ENCODE measurements at regions not wholly inside any gene's neighbourhood (a gene's known extent, or its start where the extent isn't known, plus 50 kb on each side); places are given as distances from the start of the nearest gene placed in this dataset.

DNA sequence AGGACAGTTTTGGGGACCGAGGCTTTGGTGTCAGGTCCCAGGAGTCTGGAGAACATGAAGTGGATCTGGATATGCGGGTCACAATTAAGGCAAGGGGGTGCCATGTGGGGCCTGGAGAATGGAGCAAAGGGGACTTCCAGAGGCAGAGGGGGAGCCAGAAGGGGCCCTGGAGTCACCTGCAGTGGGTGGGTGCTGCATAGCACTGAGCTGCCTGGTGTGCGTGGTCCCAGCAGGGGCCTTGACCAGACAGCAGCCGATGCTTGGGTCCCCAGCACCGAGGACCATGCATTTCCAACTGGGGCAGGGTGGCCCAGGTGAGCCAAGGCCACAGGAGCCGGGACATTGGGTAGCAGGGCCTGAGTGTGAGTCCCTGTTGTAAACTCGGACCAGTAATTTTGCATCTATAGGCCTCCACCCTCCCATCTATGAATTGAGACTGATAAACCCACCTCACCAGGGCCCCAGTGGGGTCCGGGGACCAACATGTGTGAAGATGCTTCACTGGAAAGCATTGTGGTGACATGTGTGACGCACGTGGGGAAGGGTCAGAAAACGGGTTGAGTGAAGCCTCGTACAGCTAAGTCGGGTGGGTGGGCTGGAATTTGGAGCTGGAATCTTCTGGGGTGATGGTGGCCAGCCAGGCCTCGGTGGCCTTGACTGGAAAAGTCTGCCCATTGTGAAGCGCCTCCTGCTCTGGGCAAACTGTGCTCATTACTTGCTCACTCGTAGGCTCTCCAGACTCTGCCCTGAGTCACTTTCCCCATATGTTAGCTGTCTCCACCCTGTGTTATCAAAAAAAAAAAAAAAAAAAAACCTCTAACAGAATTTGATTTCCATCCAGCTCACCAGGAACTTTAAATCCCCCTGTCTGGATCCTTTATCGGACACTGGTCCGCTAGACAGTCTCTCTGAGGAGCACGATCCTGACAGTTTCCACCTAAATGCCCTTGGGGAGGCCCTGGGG, 90.5 kb upstream of the ZNF469 start:
- DNase-seq, result no peak

DNA sequence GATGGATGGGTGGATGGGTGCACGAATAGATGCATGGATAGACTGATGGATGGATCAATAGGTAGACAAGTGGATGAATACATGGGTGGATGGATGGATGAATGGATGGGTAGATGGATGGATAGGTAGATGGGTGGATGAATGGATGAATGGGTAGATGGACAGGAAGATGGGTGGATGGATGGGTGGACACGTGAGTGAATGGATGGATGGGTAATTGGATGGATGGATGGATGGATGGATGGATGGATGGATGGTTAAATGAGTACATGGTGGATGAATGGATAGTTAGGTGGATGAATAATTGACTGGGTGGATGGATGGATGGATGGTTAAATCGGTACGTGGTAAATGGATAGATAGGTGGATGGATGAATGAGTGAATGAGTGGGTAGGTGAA, 89.7 kb upstream of the ZNF469 start:
- DNase-seq, result no peak

DNA sequence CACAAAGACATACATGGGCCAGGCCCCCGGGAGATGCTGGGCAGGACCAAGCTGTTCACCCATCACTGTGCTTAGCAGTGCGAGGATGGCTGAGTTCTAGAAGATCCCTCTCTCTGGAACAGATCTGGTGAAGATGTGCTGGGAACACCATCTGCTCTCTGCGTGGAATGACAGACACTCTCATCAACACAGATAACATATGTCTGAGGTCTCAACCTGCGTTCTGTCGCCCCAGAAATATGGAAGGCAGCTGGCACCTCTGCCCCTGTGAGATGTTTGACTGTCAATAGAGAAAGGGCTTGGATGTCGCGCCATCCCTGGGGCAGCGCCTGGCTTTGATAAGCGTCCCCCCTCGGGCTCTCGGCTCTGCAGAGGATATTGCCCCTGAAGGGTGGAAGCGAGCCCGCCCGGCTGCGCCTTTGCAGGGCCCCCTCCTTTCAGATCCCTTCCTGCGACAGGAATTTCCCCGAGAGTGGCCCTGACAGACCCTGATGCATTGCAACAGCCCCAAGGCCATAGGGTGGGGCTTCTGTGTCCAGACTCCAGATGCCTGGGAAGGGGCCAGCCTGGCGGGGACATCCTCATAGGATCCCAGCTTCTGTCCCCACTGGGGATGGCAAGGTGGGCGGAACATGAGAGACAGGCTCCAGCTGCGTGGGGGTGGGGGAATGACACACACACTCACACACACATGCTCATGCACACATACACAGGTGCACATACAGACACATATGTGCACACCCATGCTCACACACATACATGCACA, 86.9 kb upstream of the ZNF469 start:
- no peak for DNase-seq

DNA sequence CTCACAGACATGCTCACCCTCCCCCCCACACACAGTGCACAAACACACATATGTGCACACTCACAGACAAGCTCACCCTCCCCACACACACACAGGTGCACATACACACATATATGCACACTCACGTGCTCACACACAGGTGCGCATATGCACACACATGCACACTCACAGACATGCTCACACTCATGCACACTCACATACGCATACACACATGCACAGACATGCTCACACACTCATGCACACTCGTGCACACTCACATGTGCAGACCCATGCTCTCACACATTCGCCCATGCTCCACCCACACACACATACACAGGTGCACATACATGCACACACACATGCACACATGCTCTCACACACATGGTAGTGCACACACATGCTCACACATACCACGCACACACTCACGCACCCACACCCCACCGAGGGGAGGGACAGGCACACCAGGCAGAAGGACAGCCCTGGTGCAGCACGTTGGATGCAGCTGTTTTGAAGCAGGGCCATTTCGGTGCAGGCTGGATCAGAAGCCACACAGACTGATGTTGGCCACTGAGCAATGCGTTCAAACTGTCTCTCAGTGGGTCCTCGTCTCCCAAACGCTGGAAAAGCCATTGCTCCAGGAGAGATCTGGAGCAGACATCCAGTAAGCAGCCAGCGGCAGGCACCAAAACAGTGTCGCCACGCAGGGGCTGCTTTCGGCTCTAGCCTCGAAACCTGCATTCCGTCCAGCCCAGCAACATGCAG, 86.2 kb upstream of the ZNF469 start:
- DNase-seq, result no peak

DNA sequence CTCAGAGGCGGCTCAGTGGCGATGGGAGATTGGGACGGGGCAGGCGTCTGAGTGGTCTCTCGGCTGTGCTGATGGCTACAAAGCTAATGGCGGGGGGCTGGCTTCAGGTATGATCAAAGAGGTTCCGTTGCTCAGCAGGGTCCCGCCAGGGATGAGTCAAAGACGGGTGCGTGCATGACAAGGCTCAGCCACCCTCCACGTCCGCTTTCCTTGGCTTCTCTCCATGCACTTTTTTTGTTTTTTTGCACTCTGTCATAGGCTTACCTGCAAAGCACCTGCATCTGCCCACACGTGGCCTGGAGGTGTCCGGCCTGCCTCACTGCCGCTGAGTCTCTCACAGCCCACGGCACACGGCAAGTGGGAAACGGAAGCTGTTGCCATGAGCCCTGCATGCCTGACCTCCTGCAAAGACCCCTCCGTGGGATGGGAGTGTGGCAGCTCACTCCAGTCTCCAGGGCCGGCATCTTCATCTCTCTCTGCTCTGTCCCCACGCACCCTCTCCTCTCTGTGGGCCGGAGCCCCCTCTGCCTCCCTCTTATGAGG, 85.5 kb upstream of the ZNF469 start:
- no peak for DNase-seq

DNA sequence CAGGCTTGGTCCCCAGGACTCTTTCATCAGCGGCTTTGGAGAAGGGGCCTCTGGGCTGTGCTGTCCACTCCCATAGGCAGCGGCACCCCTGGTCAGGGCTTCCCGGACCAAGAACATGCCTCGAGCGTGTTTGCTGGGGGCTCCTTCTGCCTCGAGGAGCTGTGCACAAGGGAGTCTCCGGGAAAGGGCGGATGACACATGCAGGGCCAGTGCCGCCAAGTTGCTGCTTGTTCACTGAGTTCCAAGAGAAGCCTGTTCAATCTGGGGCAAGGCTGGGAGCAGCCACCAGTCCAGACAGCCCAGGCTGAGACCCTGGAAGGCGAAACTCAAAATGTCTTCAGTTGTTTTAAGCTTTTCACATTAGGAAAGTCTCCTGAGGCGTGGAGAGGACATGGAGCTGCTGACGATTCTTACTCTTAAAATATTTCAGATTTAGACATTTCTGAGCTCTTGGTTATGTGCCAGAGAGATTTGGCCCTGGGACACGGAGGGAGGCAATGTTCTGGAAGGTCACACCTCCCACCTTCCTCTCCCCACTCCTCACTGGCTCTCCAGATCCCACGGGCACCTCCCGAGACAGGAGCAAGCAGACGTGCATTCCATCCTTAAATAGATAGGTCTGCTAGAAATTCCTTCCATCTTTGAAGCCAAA, 84.5 kb upstream of the ZNF469 start:
- DNase-seq, result no peak

DNA sequence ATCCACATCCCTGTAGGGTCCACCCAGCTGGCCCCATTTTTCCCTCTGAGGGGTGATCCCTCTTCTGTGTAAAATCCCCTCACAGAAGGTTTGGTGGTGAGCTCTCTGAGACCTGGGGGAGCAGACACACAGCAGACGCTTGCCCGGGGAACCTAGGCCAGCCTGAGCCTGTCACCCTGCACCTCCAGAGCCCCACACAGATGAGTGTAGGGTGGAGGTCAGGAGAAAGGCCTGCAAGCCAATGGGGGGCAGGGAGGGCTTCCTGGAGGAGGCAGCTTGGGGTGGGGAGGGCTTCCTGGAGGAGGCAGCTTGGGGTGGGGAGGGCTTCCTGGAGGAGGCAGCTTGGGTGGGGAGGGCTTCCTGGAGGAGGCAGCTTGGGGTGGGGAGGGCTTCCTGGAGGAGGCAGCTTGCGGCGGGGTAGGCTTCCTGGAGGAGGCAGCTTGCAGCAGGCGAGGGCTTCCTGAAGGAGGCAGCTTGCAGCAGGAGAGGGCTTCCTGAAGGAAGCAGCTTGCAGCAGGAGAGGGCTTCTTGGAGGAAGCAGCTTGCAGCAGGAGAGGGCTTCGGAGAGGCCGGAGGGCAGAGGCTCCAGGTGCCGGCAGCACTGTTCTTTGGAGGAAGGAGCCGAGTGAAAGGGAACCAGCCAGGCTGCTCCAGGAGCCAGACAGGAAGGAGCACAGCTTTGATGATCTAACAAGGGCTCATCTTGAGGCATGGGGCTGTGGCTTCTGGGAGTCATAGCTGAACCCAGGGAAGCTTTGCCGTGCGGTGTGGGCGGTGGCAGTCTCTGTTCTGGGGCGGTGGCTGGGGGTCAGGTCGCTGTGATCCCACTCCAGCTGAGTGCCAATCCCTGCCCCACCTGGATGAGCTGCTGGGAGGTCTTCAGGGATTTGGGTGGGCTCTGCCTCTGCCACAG, 83.7 kb upstream of the ZNF469 start:
- DNase-seq, result no peak

DNA sequence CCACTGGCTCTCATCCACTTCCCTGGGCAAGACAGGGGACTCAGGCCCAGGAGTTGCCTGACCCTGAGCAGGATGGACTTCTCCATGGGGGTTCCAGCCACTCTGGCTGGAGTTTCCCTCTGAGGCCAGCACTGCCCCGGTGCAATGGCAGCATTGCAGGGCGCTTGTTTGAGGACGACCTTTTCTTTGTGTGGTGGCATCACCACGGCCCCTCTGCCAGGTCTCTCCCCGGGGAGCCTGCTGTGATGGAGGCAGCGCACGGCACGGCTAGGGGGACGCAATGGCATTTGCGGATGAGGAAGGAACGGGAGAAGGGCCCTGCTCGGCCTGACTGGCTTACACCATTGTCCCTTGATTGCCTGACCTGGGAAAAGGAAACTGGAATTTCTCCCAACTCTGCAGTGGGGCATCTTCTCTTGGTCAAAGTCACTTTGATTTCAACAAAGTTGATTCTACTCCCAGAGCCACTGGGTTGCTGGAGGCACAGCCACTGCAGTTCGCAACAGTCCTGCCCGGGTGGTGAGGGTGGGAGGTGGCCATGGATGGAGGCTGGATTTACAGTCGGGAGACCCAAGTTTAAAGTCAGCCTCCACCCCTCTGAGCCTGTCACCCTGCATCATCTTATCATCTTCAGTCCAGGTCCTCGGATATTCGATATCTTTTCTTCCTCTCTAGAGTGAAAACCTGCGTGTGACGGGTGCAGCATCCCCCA, 82.9 kb upstream of the ZNF469 start:
- DNase-seq, result no peak

DNA sequence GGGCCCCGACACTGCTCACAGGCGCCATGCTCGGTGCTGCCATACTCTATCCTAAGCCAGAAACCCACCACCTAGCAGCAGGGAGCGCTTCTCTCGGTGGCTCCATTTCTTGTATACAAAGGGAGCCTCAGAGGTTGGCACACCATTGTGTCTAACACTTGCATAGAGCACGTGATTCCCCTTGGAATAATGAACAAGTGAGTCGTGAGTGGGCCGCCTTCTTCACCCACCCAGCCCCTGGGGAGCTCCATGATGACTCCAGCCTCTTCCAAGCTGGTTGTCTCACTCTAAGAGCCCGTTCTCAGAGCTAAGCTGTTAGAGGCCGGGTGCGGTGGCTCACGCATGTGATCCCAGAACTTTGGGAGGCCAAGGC, 82.3 kb upstream of the ZNF469 start:
- DNase-seq, result no peak

DNA sequence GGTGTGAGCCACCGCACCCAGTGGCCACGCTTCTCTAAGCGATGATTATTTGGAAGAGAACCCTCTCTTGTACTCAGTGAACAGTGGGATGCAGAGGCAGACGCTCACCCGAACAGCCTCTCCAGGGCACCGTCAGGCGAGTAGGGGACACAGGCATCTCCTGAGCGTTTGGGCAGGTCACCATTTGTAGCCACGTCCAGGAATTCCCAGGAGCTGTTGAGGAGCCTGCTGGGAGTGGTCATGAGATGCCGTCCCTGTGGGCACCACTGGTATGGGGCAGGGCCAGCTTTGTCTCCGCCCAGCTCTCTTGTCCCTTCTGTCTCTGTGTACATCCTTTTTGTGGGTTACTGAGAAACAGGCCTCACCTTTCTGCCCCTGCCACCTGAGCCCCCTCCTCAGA, 81.3 kb upstream of the ZNF469 start:
- DNase-seq, result no peak

DNA sequence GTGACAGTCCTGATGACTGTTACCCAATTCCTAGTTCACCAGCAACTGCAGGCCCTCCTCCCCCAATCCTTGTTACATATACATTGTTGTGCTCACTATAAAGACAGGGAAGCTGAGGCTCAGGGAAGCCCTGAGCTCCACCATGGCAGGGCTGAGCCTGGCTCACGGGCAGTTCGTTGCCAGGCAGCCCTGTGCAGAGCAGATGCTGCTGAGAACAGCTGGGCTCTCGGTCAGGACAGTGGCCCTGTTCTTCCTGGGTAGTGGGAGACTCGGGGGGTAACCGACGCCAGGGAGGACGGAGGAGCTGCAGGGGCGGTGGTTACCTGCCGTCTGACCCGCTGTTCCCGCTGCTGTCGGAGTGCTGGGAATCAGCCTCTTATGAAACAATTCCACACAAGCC, 80.9 kb upstream of the ZNF469 start:
- no peak for DNase-seq

DNA sequence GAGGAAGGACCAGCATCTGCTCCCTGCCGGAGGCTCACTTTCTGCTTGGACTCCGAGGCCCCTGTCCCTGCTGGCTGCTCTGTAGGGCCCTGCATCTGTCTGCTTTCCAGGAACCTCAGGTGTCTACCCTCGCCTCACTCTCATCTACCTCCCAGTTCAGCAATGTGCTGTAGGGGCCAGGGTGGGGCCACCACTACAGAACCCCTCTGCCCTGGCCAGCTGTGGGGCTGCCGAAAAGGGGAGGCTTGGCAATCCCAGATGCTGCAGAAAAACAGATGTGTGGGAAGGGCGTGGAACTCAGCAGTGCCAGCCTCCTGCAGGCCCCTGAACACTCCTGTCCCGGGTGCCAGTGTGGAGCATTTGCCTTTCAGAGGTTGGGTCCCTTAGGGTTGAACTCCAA, 80.1 kb upstream of the ZNF469 start:
- no peak for DNase-seq

DNA sequence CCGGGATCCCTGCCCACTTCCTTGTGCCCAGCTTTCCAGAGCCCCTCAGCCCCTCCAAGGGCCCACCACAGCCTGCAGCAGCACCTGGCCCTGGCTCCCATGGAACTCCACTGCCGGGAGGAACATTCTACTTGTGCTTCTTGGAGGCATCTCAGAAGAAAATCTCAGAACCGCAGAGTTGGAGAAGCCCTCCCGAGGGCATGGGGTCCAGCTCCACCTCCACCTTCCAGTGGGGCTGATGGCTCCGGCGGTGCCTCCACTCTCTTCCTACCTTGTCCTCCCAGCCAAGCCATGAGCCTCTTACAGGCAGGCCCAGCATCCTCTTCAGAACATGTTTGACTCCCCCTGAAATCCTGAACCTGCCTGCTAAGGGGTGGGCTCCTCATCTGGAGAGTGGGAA, 79.4 kb upstream of the ZNF469 start:
- DNase-seq, result no peak

DNA sequence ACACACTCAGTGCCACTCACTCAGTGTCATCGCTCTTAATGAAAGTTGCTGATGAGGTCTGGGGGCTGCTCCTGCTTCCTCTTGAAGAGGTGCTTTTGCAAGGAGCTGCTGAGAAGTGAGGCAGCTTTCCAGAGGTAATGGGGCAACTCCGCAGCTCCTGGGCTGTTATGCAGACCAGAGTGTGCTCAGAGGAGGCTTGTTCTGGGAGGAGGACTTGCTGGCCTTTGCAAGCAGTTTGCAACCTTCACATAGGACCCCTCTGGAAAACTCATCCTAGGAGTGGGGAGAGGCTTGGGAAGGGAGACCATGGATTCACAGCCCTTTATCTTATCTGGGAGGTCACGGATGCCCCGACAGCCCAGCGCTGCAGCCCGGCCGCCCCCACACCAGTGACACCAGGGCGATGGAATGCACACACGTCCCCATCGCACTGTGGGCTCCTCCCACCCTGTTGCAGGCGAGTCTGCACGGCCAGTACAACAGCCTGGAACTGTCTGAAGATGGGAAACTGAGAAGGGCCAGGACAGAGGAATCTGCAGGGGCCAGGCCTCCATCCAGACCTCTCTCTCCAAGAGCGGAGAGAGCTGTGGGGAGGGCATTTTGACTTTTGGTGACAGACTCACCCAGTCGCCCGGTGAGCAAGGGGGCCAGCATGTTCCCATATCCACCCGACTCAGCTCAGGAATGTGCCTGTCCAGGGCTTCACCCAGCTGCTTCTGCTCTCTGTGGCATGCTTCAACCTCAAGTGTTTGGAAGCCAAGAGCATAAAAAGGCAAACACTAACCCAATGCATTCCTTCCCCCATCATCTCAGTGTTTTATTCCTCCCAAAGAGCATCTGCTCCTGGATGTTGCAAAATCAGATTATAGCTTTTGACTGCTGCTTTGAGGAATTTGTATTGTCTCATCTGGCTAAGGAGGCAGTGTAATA, 78.6 kb upstream of the ZNF469 start:
- no peak for DNase-seq

DNA sequence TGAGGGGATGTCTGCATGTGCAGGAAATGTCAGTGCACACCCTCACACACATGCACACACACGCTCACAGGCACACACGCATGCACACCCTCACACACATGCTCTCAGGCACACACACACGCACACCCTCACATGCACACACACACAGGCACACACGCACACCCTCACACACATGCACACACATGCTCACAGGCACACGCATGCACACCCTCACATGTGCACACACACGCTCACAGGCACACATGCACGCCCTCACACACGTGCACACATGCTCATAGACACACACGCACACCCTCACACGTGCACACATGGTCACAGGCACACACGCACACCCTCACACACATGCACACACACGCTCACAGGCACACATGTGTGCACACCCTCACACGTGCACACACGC, 77.6 kb upstream of the ZNF469 start:
- no peak for DNase-seq

DNA sequence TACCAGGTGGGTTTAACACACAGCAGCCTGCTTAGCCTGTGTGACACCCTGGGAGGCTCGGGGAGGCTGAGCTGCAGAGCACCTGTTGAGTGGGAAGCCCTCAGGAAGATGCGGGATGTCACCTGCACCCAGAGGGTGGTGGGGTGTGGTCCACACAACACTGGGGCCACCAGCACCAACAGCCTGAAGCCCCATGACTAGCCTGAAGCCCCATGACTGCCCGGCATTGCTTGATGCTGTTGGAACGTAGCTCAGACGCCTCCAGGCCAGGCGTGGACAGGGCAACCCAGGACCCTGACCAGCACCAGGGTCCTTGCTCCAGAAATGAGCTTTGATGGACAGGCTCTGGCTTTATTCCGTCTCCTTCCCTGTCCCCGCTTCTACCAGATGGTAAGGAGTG, 76.3 kb upstream of the ZNF469 start:
- no peak for DNase-seq

DNA sequence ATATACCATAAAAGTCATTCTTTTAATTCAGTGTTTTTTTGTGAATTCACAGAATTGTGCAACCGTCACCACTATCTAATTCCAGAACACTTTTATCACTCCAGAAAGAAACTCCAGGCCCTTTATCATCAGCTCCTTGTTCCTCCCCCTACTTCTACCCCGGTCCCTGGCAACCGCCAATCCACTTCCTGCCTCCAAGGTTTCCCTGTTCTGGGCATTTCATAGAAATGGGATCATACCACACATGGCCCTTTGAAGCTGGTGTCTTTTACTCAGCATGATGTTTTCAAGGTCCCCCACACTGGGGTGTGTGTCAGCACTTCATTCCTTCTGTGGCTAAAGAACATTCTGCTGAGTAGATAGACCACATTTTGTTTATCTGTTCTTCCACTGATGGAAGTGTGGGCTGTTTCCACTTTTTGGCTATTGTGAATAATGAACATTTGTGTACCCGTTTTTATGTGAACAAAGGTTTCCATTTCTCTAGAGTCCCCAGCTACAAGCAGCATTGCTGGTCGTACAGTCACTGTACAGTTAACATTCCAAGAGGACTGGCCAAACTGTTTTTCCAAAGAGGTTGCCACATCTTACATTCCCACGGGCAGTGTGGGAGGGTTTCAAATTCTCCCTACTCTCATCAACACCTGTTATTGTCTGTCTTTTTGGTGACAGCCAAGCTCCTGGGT, 75.8 kb upstream of the ZNF469 start:
- DNase-seq, result no peak

DNA sequence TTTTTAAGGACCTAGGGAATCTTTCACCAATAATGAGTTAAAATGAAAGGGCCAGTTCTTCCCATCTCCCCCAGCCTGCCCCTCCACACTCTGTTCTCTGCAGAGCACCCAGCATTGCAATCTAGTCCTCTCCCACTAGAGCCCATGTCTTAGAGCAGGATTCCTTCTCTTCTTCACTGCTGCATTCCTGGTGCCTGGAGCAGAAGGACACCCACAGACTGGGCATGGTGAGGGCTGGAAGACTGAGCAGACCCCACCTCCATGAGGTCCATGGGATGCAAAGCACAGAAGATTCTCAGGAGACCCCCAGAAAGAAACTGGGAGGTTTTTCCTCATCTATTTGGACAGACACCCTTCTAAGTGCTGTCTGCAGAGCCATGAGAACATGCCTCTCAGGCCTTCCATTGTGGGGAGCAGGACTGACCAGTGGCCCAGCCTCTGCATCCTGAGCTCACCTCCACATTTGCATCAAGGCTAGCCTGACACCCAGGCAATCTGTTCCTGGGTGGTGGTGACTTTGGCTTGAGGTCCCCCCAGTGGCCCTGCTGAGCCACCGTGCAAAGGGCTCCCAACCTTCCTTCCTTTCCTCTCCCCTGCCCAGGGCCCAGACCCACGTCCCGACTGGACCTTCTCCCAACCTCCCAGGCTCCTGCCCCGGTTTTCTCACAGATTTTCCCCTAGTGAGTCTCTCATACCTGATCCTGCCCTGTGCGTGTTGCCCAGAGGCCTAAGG, 74.2 kb upstream of the ZNF469 start:
- no peak for DNase-seq
